ENCODE measurements at regions not wholly inside any gene's neighbourhood (a gene's known extent, or its start where the extent isn't known, plus 50 kb on each side); places are given as distances from the start of the nearest gene placed in this dataset.
A peak's percentile ranks its signal among the peaks of the same experiment; 100 is the strongest.

DNA sequence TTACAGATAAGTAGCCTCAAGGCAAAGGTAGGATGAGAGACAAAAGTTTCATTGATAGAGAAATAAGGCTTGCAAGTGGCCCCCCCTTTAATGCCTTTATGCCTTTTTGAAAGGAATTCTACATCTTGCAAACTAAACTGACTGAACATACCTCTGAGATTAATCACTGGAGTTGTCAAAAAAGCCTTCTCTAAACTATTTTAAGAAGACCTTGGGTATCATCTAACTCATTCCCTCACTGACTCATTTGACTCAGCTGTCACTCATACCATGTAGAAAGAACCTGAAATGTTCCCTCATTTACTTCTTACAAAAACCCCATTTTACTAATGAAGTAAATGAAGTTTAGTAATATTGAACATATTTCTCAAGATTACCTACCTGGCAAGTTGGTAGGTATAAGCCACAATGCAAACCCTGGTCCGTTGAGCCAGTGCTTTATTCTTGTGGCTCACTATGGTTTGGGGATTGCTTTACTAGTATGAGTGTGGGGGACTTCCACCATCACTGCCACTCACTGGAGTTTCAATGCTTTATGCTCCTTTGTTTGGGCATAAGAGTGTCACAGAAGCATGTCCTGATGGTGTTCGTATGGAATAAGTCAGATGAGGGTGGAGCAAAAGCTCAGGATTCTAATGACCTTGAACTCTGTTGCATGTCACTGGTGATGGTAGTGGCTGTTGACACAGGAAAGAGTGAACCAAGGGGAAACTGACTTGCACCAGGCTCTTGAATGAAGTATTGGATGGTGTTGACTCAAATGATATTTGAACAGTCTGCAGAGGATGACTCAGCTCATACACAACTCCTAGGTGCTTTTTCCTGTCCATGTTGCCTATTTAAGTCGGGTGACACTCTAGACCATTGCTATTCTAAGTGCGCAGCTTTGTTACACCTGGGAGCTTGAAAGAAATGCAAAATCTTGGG is 305.5 kb upstream of the EMCN start:
- H3K27ac ChIP-seq = no peak overlapping the region
- ChIA-PET POLR2A (ENCODE audit: low non-redundant PET) (no interaction called here), CTCF (interaction anchor here (1.2 kb wide), 1 partner anchor 36 kb away, joined by 3 read pairs; no protein-coding TSS in a partner anchor)
- TF ChIP-seq, protein P1, sequence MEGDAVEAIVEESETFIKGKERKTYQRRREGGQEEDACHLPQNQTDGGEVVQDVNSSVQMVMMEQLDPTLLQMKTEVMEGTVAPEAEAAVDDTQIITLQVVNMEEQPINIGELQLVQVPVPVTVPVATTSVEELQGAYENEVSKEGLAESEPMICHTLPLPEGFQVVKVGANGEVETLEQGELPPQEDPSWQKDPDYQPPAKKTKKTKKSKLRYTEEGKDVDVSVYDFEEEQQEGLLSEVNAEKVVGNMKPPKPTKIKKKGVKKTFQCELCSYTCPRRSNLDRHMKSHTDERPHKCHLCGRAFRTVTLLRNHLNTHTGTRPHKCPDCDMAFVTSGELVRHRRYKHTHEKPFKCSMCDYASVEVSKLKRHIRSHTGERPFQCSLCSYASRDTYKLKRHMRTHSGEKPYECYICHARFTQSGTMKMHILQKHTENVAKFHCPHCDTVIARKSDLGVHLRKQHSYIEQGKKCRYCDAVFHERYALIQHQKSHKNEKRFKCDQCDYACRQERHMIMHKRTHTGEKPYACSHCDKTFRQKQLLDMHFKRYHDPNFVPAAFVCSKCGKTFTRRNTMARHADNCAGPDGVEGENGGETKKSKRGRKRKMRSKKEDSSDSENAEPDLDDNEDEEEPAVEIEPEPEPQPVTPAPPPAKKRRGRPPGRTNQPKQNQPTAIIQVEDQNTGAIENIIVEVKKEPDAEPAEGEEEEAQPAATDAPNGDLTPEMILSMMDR (conservative IDR thresholded peaks at IDR 0.05; ENCODE audit: low read depth) = no peak
- peak; percentile 50 for DNase-seq (ENCODE audit: low spot score)

DNA sequence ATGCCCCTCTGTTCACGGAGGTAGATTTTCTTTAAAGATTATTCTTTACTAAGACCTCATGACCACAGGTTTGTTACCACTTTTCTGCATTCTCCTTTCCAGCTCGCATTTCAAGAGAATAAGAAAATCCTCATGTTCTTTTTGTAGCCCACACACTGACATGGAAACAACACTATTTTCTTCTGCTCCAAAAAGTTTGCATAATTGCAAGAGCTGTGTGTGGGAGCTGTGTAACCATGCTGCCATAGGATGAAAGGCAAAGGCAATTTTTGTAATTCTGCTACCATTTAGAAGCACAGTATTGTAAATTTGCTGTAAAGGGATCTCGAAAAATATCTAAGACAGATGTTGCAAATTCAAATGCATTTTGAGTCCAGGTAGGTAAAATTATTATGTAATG is 302.4 kb upstream of the EMCN start:
- no peak overlapping the region for H3K27ac ChIP-seq
- TF ChIP-seq, protein P1 (conservative IDR thresholded peaks at IDR 0.05; ENCODE audit: low read depth) = no peak
- no peak for DNase-seq (ENCODE audit: low spot score)
- POLR2A ChIA-PET (ENCODE audit: low non-redundant PET) = no interaction called here
- CTCF ChIA-PET = interaction anchor here (0.7 kb wide), 1 partner anchor 16 kb away, joined by 3 read pairs; no protein-coding TSS in a partner anchor

DNA sequence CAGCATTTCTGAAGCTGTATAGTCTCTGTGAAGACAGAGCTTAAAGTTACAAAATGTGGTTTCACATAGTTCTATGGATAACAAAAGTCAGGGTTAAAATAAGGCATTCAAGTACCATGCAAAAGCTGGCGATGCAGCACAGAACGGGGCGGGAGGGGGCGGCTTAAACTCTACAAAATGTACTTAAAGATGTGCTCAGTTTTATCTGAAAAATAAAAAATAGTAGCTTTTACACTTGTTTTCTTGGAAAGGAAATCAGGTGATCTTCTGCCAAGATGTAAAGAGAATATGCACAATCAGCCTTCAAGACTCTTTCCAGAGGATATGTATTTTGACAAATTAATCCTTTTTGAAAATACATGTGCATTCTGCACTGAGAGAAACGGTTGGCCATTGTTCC is 301.7 kb upstream of the EMCN start:
- TF ChIP-seq, protein P1 (conservative IDR thresholded peaks at IDR 0.05; ENCODE audit: low read depth) = no peak
- H3K27ac ChIP-seq = no peak overlapping the region
- DNase-seq (ENCODE audit: low spot score) = no peak
- CTCF ChIA-PET = no interaction called here
- POLR2A ChIA-PET (ENCODE audit: low non-redundant PET) = no interaction called here

DNA sequence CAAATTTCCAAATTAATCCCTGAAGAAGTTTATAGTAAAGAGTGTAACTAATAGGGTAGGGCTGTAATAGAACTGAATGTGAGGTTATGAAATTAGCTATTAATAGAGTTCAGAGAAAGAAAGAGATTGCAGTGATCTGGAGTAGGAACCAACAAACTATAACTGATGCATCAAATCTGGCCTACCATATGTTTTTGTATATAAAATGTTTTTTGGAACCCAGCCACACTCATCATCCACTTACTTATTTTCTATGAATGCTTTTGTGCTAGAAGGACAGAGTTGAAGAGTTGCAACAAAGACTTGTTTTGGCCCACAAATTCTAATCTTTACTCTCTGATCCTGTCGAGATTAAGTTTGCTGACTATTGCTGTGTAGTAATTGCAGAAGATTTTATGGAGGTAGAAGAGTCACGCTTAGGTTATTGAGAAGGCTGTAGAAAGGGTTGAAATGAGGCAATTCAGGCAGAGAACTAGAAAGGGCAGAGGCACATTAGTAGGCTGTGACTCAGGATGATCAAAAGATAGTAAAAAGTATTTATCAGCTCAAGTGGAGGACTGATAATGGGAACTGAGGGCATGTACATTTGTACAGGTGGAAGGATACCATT is 298.7 kb upstream of the EMCN start:
- no peak for DNase-seq (ENCODE audit: low spot score)
- TF ChIP-seq, protein P1 (conservative IDR thresholded peaks at IDR 0.05; ENCODE audit: low read depth) = no peak
- CTCF ChIA-PET = no interaction called here
- H3K27ac ChIP-seq = no peak overlapping the region
- POLR2A ChIA-PET (ENCODE audit: low non-redundant PET) = no interaction called here

DNA sequence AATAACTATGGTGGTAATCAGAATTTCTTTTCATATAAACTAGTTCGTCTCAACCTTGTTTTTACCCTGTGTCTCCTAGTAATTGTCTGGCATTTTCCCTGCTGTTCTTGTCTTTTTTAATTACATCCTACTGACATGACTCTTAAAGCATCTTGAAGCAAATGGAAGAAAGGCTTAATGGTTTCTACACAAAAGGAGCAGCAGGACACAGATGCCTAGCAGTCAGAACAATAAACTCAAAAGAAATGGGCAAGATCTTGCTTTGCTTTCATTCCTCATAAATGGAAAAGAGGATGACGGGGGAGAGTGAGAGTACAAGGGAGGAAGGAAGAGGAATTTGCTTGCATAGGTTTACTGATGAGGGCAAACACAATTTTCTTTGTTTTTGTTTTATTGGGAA is 293.2 kb upstream of the EMCN start:
- POLR2A ChIA-PET (ENCODE audit: low non-redundant PET) = no interaction called here
- CTCF ChIA-PET = no interaction called here
- no peak overlapping the region for H3K27ac ChIP-seq
- DNase-seq (ENCODE audit: low spot score) = no peak
- TF ChIP-seq, protein P1 (conservative IDR thresholded peaks at IDR 0.05; ENCODE audit: low read depth) = no peak

DNA sequence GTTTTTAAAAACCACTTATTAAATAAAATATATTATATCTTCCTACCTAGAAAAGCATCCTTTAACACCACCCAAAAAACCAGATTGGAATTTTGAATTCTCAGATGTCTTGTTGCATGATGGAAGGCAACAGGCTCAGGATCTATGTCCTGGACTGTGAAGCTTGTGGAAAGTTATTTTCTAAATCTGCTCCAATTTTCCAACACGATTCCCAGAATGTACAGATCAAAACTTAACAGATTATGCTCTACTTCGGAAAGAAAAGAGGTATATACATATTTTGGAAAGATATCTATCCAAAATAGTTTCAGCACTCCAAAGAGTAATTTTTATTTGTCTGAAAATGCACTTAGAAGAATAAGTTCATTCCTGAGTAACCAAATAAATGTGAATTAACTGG is 291.7 kb upstream of the EMCN start:
- DNase-seq (ENCODE audit: low spot score) = no peak
- POLR2A ChIA-PET (ENCODE audit: low non-redundant PET) = no interaction called here
- CTCF ChIA-PET = interaction anchor here (0.6 kb wide), 1 partner anchor 1372 kb away, joined by 3 read pairs; no protein-coding TSS in a partner anchor
- no peak overlapping the region for H3K27ac ChIP-seq
- TF ChIP-seq, protein P1 (conservative IDR thresholded peaks at IDR 0.05; ENCODE audit: low read depth) = no peak
